NCI-H524 (cell line): ENCODE measurements at regions not wholly inside any gene's neighbourhood (a gene's known extent, or its start where the extent isn't known, plus 50 kb on each side); places are given as distances from the start of the nearest gene placed in this dataset.

Source experiments
- DNase-seq, 2 experiments: peaks; one replicate each; lab custom pipeline; 2025; lab: John Stamatoyannopoulos, UW

DNA sequence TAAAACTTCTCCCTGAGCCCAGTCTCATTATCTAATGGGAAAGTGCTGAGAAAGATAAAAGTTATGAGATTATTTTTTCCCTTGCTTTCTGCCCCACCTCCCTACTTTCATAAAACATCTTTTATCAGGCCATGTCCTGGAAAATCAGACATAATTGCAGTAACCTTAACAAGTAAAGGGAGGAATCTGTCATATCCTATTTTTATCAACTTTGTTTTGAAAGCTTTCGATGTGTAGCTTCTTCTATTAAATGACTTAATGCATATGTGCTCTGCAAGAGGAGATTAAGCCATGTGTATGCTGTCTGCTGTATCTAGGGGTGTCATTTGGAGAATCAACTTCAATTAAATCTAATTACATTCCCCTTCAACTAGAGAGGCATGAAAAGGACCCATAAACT is 408.9 kb downstream of the CBLN4 start:
- no peak for DNase-seq

DNA sequence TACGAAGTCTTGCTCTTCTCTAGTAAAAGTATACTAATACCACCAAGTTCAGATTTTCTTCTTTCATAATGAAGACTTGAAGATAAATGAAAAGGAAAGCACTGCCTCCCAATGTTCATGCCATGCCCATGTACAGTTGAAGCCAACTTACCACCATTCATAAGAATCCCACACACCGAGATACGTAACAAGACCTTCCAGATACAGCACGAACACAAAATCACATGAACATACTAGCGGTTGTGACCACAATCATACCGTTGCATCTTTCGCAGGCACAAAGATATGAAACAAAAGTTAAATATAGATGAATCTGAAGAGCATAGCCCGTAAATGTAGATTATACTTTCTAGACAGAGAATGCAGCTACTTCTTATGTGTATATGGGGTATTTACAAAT is 412.5 kb downstream of the CBLN4 start:
- DNase-seq, result no peak

DNA sequence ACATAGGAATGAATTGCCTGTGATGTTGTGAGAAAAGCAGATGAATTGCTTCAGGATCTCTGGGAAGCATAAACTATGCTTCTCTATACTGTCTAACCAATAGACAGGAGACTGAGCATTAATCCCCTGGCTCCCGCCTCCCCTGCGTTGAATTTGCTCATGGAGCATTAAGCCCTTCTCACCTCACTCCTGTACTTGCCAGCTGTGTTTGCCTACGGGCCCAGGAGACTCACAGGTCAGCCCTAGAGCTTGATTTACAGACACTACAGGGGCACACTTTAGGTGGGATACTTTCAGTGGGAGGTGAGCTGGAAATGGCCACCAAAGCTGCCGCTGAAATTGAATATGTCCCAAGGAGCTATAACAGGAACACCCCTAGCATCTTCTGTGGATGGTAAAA is 418.7 kb downstream of the CBLN4 start:
- no peak for DNase-seq

DNA sequence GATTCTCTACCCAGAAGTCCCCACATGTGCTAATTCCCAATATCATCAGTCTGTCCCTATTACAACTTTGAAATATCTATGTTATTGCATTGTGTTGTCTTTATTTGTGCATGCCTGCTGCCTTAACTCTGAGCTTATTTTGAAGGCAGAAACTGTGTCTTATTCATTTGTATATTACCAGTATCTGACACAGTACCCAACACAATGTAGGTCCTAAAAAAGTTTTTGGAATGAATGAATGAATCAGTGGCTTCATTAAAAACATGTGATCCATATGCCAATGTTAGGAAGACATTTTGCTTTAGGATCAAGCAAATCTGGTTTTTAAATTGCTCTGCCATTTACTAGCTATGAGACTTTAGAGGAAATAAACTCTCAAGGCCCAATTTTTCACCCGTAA is 420.4 kb downstream of the CBLN4 start:
- no peak for DNase-seq

DNA sequence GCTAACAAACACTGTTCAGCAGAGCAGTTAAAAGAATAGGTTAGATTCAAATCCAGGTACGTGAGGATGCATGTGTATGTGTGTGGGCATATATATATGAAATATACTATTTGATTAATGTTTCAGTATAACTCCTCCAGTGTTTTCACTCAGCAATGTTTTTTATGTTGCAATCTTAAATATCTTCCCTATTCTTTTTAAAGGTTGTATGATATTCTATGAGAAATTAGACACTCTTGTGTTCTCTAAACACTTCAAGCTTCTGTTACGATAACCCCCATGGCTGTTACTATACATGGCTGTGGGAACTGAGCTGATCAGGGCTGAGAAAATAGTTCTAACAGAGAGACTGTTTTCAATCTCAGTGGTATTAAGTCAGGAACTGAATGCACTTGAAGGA is 421.0 kb downstream of the CBLN4 start:
- no peak for DNase-seq

DNA sequence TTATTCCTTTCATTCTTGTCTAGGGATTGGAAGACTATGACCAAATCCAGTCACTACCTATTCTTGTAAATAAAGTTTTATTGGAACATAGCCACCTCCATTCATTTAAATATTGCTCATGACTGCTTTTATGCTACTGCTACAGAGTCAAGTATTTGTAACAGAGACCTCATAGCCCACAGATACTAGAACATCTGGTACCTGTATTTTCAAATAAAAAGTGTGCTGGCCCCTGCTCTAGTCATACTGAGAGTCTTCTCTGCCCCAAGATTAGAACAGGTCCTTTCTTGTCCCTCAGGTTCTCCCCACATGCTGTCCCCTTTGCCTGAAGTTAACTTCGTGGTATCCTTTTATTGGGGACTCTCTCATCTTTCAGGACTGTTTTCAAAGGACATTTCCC is 422.3 kb downstream of the CBLN4 start:
- DNase-seq, result no peak

DNA sequence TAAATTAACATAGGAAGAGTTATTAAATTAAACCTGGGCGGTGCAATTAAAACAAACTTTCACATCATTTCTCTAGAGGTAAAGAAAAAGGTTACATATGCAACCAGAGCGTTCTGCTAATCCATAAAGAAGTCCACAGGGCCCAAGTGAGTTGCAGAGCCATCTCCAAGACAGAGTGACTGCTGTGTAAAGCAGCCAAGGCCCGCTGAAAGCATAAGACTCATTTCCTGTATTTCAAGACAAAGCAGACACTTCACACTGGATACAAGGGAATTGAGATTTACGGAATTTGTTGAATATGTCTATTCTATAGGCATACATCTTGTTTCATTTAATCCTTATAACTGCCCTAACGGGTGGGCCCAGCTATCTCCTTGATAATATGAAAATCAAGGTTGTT is 422.8 kb downstream of the CBLN4 start:
- DNase-seq, result no peak

DNA sequence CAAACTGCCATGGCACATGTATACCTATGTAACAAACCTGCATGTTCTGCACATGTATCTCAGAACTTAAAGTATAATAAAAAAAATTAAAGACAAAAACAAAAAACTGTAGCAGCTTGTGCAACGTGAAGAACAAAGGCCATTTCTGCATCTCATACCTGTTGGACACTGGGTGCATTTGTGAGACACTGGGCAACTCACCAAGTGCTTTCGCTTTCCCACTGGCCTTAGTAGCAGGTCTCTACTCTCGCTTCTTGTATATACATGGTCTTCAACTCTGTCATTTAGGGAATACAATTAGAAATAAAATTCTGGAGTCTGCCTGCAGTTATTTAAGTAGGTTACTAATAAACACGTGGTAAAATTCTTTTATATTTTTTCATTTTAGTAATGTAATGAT is 423.8 kb downstream of the CBLN4 start:
- no peak for DNase-seq

DNA sequence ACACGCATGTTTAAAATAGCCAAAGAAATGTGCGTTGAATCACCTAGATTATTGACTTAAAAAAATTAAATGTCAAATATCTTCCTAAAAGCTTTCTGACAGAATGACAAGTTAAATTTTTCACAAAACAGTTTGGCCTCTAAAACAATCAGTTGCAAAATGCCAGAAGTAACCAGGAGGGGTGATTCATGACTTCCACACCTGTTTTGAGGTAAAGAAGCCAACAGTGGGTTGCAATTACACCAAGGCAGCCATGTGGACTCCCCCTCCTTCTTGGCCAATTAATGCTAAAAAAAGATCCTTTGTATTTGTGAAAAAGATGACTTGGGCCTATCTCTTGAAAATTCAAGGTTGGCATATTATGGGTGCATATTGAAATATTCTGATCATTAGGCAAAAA is 424.8 kb downstream of the CBLN4 start:
- DNase-seq, result no peak

DNA sequence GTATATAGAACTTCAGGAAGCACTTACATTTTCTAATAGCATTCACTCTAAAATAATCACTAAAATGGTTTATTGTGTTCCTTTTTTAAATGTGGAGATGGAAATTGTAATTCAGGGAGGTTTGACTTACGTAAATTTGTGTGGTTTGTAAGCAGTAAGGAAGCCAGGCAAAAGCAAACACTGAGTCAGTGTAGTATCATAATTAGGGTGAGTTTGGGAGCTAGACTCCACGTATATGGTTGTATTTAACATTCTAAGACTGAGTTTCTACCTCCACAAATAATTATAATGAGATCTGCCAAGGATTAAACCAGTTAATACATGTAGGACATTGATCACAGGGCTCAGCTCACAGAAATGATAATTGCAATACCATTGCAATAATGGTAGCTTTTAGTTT is 425.5 kb downstream of the CBLN4 start:
- no peak for DNase-seq

DNA sequence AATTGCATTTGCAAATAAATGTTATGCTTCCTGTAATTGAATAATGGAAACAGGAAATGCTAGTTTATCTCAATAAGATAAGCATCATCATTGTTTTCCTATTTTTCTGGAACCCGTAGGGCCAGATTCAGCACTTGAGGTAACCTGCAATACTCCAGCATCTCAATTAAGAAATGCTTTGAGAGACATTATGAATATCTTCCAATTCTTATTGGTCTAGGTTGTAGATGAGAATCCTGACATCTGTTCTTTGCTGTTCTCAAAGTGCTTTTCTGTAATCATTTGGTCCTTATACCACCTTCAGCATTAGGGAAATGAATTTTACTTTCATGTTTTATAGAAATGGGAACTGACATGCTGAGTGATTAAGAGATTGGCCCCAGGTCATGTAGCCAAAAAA is 428.3 kb downstream of the CBLN4 start:
- no peak for DNase-seq

DNA sequence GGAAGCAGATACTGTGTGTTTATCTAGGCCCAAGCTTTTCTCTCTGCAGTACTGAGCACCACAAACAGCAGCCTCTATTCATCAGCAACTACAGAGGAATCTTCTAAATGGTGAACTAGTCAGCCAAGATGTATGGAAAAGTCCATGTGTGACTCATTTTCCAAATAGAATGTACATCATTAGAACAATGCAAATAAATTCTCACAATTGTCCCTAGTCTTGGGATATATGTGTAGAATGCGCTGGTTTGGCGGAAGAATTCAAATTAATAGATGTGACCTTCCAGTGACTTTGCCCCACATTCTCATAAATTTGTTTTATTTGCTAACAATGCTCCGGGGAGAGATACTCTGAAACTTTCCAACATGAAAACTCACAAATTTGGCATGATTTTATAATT is 436.2 kb downstream of the CBLN4 start:
- DNase-seq, result no peak

DNA sequence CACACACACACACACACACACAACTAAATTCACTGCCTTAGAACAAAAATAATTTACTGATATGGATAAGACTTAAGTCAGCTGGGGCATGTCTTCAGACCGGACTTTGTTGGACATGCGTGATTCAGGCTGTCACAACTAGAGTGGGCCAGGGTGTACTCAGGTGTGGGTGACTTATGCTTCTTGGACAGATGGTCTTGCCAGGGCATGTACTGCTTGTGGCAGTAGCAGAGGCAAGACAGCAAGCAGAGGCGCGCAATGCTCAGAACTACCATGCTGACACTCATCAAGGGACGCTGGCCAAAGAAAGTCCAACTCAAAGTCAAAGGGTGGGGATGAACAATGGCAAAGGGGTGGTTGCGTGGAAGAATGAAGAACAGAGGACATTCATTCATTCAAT is 437.5 kb downstream of the CBLN4 start:
- no peak for DNase-seq

DNA sequence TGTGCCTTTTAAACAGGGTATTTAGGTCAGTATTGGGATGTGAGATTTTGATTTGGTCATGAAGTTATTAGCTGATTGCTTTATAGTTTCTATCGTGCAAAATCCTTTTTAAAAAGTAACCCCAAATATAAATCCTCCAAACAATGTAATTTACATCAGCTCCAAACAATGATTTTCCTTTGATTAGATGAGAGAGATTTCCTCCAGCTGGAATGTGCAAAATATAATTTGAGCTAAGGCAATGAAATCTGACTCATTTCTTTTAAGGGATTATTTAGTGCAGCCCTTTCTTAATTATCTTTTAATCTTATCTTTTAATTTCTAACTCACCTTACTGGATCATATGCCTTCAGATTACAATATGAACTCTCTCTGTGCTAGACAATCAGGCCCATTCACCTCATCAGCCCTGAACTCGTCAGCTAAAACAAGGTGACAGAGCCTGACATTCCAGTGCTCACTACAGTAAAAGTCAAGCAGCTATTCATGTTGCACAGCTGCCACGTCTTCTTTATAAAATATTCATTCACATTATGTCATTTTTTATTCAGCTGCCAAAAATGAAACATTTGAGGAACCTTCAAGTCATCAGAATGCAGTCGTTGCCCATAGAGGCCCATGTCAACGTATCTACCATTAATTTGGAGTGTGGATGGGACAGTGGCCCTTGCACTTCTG is 440.1 kb downstream of the CBLN4 start:
- DNase-seq, result no peak

DNA sequence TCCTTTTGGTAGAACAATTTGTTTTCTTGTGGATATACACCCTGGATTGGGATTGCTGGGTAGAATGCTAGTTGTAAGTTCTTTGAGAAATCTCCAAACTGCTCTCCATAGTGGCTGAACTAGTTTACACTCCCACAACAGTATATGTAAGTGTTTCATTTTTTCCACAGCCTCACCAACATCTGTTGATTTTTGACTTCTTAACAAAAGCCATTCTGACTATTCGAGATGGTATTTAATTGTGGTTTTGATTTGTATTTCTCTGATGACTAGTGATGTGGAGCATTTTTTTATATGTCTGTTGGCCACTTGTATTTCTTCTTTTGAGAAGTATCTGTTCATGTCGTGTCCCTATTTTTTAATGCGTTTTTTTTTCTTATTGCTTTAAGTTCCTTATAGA is 444.1 kb downstream of the CBLN4 start:
- no peak for DNase-seq

DNA sequence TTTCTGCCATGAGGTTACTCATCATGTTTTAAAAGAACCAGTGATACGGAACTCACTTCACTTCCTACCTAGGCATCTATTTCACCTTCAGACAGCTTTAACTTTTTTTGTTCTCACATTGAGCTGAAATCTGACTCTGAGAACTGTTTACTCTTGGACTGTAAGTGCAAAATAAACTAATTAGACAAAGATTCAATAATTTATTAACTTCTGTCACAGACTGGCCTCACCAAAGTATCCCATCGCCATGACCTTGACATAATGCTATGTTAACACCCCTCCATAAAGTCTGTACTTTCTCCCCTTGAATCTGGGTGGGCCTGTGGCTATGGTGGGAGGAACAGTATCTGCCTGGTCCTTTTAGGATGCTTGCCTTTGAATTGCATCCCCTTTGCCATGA is 448.1 kb downstream of the CBLN4 start:
- DNase-seq, result no peak

DNA sequence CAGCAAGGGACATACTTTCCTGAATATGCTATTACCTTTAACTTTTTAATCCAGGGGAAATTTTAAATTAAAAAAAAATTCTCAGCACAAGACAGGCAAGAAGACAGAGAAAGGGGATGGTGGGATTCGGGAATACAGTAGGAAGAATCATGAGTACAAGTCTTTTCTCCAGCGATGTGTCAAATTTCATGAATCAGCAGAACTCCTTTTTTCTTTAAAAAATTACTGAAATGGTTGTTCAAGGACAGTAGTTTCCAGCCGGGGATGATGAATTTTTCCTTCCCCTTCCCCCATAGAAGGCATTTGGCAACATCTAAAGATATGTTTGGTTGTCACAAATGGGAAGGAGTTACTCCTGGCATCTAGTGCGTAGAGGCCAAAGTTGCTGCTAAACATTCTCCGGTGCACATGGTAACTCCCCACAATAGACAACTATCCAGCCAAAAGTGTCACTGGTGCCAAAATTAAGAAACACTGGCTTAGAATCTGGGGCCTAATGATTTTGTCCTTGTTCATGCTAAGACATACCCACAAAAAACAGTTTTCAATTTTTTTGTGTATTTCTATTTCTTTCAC is 450.2 kb downstream of the CBLN4 start:
- DNase-seq, result no peak

DNA sequence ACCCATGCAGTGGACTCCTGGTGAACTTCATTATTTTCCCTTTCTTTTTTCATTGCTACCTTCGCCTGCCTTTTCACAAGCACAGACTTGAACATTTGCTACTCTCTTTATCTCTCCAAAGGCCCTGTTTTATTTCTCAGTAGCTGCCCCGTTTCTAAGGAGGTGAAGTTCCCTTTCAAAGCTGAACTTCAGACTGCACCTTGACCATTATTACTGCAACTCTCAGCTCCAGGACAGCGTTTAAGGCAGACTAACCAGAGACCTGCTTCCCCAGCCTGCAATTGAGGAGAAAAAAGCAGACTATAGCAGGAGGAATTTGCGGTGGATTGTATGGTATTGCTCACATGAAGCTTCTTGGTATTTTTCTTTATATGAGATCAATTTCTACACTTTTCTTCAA is 460.7 kb downstream of the CBLN4 start:
- no peak for DNase-seq

DNA sequence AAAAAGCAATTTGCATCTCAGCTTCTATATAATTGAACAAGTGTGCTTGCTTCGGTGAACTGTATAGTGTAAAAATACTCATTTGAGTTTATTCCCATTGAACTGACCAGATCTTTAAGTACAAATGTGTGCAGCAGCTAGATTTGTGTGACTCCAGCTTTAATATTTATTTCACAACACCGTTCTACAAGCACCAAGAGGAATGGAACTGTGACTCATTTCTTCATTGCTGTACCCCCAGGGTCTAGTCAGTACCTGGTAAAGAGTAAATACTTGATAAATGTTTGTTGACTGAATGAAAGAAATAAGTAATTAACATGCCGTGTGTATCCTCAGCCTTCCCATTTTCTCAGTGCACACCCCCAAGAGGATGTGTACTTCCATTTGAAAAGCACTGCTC is 464.8 kb downstream of the CBLN4 start:
- DNase-seq, result no peak

DNA sequence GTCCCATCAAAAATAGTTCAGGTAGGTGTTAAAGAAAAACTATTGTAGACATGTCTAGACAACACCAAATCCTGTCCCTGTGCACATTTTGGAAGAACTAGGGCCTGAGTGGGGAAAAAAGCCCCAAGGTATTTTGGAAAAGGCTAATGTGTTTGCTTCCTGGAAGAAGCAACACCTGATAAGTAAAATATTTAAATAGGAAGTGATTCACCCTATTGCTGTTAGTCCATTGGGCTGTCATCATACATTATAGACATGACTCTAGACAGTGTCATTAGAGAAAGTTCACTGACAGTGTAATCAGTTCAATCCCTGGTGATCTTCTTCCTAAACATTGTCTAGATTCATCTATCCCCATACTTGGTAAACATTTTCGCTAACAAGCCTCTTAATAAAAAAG is 465.3 kb downstream of the CBLN4 start:
- DNase-seq, result no peak

DNA sequence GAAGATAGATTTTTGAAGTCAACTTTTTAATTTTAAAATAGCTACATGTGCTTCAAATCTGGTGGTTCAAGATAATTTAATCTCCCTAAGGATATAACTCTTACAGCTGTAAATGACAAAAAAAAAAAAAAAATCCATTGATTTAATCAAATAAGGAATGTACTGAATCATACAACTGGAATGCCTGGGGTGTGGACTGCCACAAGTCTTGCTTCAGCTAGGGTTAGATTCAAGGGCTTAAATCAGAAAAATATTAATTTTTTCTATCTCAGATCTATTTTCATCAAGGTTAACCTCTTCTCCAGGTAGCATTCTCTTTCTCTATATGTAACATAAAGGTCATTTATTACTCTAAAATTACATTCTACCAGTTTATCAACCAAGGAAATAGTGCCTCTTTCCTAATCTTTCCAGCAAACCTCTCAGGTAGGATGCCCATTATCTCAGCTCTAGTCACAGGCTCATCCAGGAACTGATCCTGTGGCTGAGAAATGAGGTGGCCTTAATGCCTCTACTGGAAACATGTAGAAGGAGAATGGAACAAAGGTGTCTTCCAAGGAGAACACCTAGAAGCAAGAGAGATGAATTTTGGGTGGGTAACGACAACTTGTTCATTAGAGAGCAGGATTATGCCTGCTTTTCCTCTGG is 466.9 kb downstream of the CBLN4 start:
- no peak for DNase-seq

DNA sequence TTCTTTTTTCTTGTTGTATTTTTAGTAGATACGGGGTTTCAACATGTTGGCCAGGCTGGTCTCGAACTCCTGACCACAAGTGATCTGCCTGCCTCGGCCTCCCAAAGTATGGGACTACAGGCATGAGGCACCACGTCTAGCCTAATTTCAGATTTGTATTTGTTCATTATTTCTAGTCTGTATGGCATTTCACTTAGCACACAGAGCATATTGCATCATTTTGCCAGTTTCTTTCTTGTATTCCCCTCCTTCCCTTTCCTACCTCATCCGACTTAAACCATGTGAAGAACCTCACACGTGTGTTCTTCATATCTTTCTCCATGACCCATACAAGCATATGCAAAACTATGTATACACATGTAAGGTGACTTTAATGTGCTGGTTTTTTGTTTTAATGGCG is 470.0 kb downstream of the CBLN4 start:
- DNase-seq, result no peak

DNA sequence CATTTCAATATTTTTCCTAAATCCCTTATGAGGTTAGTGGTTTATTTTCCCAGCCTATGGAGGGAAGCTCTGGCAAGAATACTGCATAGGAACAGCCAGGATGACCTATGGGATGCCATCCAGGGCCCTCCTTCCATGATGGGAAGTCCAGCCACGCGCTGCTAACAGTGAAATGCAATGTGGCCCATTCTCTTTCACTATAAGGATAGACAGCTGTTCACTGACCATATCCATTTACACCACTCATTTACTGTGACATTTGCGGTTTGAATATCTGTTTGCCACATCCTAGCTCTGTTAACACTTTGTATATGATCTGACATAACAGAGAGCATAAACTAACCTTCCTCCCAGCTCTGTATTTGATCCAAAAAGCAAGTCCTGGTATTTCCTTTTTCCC is 471.7 kb downstream of the CBLN4 start:
- no peak for DNase-seq

DNA sequence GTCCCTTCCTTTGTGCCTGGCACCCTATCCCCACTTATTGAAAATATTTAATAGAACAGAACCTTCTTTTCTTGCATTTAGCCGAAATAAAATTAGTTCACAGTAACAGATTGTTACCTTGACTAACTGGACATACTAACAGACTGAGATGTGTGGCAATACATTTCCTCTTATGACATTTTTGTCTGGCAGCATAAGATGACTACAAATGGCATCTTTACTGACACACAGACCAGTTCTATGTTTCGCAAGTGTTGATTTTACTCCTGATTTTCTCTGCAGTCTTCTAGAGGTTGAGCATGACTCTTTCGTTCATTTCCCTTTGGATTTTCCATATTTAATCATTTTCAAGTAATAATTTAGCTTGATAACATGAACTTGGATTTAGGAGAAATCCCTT is 474.6 kb downstream of the CBLN4 start:
- no peak for DNase-seq
